Fibroblast of villous mesenchyme (primary cell): ENCODE measurements at regions not wholly inside any gene's neighbourhood (a gene's known extent, or its start where the extent isn't known, plus 50 kb on each side); places are given as distances from the start of the nearest gene placed in this dataset.

Experiments used
- DNase-seq: peaks from one replicate; pipeline ENCODE4 v3.0.0-alpha.2; 2010; ENCODE audit warnings: low read depth
- H3K4me3 ChIP-seq: 2 replicates; pipeline ENCODE4 v1.5.1; 2011; ENCODE audit warnings: low read depth, mild to moderate bottlenecking, low read length
- TF ChIP-seq, protein P1 (sequence below): IDR thresholded peaks from 2 replicates; pipeline ENCODE4 v1.5.1; 2012; ENCODE audit warnings: low read depth, mild to moderate bottlenecking, low read length; ENCODE audit not compliant: insufficient read depth

DNA sequence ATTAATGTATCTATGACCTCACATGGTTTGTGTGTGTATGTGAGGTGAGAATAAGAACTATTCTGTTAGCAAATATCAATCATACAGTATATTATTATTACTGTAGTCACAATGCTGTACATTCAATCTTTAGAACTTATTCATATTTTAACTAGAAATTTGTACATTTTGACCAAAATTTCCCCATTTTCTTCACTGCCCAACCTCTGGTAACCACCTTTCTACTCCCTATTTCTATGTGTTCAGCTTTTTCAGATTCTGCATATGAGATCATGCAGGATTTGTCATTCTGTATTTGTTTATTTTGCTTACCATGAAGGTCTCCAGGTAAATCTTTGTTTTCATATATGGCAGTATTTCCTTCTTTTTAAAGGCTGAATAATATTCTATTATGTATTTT, 607.9 kb downstream of the SLCO4C1 start:
- DNase-seq = no peak
- no peak overlapping the region for H3K4me3 ChIP-seq
- TF ChIP-seq, protein P1, sequence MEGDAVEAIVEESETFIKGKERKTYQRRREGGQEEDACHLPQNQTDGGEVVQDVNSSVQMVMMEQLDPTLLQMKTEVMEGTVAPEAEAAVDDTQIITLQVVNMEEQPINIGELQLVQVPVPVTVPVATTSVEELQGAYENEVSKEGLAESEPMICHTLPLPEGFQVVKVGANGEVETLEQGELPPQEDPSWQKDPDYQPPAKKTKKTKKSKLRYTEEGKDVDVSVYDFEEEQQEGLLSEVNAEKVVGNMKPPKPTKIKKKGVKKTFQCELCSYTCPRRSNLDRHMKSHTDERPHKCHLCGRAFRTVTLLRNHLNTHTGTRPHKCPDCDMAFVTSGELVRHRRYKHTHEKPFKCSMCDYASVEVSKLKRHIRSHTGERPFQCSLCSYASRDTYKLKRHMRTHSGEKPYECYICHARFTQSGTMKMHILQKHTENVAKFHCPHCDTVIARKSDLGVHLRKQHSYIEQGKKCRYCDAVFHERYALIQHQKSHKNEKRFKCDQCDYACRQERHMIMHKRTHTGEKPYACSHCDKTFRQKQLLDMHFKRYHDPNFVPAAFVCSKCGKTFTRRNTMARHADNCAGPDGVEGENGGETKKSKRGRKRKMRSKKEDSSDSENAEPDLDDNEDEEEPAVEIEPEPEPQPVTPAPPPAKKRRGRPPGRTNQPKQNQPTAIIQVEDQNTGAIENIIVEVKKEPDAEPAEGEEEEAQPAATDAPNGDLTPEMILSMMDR = no peak

DNA sequence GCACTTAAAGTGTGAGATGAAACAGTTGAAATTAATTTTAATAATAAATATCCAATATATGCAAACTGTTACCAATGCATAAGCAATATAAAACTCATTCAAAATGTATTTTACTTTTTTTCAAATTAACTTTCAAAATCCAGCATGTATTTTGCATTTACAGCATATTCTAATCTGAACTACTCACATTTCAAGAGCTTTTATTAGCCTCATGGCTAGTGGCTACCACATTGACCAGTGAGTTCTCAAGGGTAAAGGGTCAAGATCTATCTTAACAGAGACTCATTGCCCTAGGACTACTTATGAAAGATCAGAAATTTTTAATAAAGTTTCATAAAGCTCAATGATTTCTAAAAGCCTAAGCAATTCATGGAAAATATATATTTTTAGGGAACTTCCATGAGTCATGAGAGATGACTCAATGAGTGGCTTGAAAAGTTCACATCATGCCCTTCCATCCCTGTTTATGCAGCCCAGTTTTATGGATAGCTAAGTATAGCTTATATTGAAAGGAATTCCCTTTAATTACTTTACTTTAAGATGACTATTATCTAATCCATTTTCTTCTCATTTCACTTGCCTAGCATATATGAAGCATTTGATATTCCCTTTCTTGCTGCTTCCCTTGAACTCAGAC, 608.6 kb downstream of the SLCO4C1 start:
- no peak overlapping the region for H3K4me3 ChIP-seq
- TF ChIP-seq, protein P1 = no peak
- DNase-seq = no peak

- H3K4me3 ChIP-seq = no peak overlapping the region
Measured at GRCh38 chr5:101686536-101687157, 609.4 kb downstream of the SLCO4C1 start.

GRCh38 chr5:101679816-101680215, 616.3 kb downstream of the SLCO4C1 start:
- TF ChIP-seq, protein P1 = no peak
- no peak for DNase-seq
- H3K4me3 ChIP-seq = no peak overlapping the region

More at GRCh38 chr5:101686536-101687157, 609.4 kb downstream of the SLCO4C1 start:
- no peak for DNase-seq
- TF ChIP-seq, protein P1 = no peak

DNA sequence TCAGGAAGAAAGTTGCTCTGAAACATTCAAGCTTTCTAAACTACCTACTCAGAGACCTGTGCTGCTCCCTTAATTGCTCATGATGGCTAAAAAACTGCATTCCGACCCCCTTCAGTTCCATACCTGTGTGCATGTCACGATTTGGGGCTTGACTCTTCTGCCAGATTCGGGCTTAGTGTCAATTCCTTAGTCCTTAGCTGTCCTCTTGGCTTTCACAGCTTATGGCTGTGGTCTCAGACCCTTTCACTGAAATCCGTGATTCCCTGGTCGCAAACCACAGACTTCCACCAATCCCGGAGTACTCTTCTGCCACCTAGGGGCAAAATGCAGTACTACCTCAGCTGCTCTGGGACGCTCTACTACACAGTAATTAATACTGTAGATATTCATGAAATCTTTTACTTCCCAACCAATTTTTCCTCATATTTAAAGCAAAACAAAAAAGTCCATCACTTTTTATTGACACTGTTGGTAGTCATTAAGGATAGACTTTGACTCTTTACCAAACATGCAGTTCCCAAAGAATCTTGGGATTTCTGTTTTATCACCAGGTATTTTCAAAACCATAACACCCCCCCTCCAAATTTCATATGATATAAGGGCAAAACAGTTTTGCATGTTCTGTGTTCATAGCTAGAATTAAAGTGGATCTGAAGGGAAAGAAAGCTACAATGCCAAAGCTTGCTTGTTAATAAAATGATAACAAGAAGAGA, 617.4 kb downstream of the SLCO4C1 start:
- no peak overlapping the region for H3K4me3 ChIP-seq
- peak; percentile 35 for DNase-seq
- TF ChIP-seq, protein P1 = peak; percentile 85

DNA sequence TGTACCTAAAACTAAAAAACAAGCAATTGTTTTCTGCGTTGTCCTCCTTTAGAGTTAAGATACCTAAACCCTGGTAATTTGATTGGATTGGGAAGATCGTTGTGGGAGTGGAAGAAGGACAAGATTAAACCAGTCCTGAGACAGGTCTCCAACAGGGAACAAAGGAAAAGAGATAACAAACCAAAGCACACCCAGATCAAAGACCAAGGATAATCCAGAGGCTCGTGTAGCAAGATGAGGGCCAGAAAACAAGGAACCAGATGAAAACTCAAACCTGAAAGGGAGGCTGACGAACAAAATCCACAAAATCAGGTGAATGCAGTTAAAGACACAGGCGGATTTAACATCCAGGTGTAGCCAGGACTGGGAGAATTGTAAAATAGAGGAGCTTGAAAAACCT, 618.1 kb downstream of the SLCO4C1 start:
- TF ChIP-seq, protein P1 = no peak
- no peak for DNase-seq
- no peak overlapping the region for H3K4me3 ChIP-seq
